HCT116 (cell line): ENCODE measurements at regions not wholly inside any gene's neighbourhood (a gene's known extent, or its start where the extent isn't known, plus 50 kb on each side); places are given as distances from the start of the nearest gene placed in this dataset.

ENCODE experiments used
- CBX3 ChIP-seq: IDR thresholded peaks from 2 replicates; pipeline ENCODE4 v1.6.1; 2012; ENCODE audit warnings: low read depth
- CTCF ChIP-seq, 3 experiments: fragments of 200-600 bp in 1 of 3; sonication (generic) in 1 of 3; IDR thresholded peaks in 2 of 3; conservative IDR thresholded peaks in 1 of 3; 2 replicates each; pipeline ENCODE4 v1.5.1; 2012 to 2017; ENCODE audit warnings: low read depth in 2 of 3, low read length in 2 of 3, antibody characterized with exemption in 1 of 3, borderline replicate concordance in 1 of 3, control low read depth in 1 of 3, mild to moderate bottlenecking in 1 of 3, mixed read lengths in 1 of 3, mixed run types in 1 of 3, moderate library complexity in 1 of 3; ENCODE audit not compliant: insufficient read depth in 1 of 3
- EZH2 ChIP-seq: fragments of 200-600 bp; sonication (generic); IDR thresholded peaks from 2 replicates; pipeline ENCODE4 v1.6.1; 2017; ENCODE audit warnings: antibody characterized with exemption, mixed run types
- EZH2phosphoT487 ChIP-seq: fragments of 200-600 bp; IDR thresholded peaks from 2 replicates; pipeline ENCODE4 v1.6.1; 2018; ENCODE audit warnings: antibody characterized with exemption, borderline replicate concordance
- POLR2AphosphoS5 ChIP-seq: IDR thresholded peaks from 2 replicates; pipeline ENCODE4 v1.6.1; 2011; ENCODE audit warnings: mild to moderate bottlenecking, low read depth, low read length, moderate library complexity
- SP1 ChIP-seq: IDR thresholded peaks from 2 replicates; pipeline ENCODE4 v1.6.1; 2012; ENCODE audit warnings: low read depth
- ZBTB33 ChIP-seq: IDR thresholded peaks from 2 replicates; pipeline ENCODE4 v1.6.1; 2011; ENCODE audit warnings: mild to moderate bottlenecking, low read length, moderate library complexity; ENCODE audit not compliant: insufficient replicate concordance; ENCODE audit errors: extremely low read depth
- TF ChIP-seq, protein P1 (sequence below): IDR thresholded peaks from 2 replicates; pipeline ENCODE4 v1.6.1; 2012

DNA sequence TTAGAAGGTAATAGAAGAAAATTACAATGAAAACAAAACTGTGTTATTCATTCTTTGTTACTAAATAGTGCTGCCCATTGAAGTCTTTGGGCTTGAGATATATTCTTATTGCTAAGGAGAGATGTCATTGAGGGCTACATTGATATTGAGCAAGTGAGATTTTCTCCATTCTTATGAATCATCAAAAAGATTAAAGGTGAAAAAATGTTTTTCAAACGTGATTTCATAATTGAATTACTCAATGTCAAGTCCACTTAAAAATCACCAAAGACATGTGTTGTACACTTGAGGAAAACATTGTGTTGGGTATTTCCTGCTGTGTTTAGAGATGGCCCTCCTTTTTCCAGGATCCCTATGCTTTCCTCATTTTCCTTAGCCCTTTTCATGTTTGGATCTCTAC lies 448.1 kb downstream of the NFIB start:
- TF ChIP-seq POLR2AphosphoS5 (no peak), SP1 (no peak), CTCF (IDR thresholded peaks at IDR 0.05 in 2 of 3, conservative IDR thresholded peaks at IDR 0.05 in 1 of 3; ENCODE audit: borderline replicate concordance in 1 of 3, insufficient read depth in 1 of 3, low read depth in 2 of 3, low read length in 2 of 3) (no peak), EZH2phosphoT487 (no peak), ZBTB33 (no peak), EZH2 (no peak), CBX3 (no peak)
- TF ChIP-seq, protein P1, sequence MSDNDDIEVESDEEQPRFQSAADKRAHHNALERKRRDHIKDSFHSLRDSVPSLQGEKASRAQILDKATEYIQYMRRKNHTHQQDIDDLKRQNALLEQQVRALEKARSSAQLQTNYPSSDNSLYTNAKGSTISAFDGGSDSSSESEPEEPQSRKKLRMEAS = no peak
